ENCODE measurements at regions not wholly inside any gene's neighbourhood (a gene's known extent, or its start where the extent isn't known, plus 50 kb on each side); places are given as distances from the start of the nearest gene placed in this dataset.
"Not testable (repeated sequence)": the region's sequence is repeated elsewhere in the genome, so short reads cannot be mapped to it uniquely, and the experiment has no call there.

- ATAC-seq (ENCODE audit: low read depth) (no peak), DNase-seq (ENCODE audit: low spot score) (no peak)
- Histone ChIP-seq H3K36me3 (ENCODE audit: low read depth) (no peaks in the 10 kb centered on the region), H3K4me3 (ENCODE audit: severe bottlenecking) (no peak overlapping the region), H3K4me1 (ENCODE audit: insufficient read depth, poor library complexity, severe bottlenecking) (peaks cover 16% of the 10 kb centered on the region), H3K27ac (ENCODE audit: poor library complexity, severe bottlenecking) (no peak overlapping the region), H3K27me3 (ENCODE audit: insufficient read depth, poor library complexity, severe bottlenecking) (no peaks in the 10 kb centered on the region), H3K9me3 (ENCODE audit: severe bottlenecking) (no peaks in the 10 kb centered on the region)
- TF ChIP-seq CTCF (IDR thresholded peaks at IDR 0.05; ENCODE audit: poor library complexity, severe bottlenecking): no peak
These were observed 400.7 kb upstream of the FAT1 start for GRCh38 chr4:187124331-187124730.

- no peak overlapping the region for H3K27ac ChIP-seq (ENCODE audit: poor library complexity, severe bottlenecking)
- DNase-seq (ENCODE audit: low spot score): no peak
- TF ChIP-seq CTCF (IDR thresholded peaks at IDR 0.05; ENCODE audit: poor library complexity, severe bottlenecking): no peak
- H3K4me3 ChIP-seq (ENCODE audit: severe bottlenecking): no peak overlapping the region
- no peaks in the 10 kb centered on the region for H3K27me3 ChIP-seq (ENCODE audit: insufficient read depth, poor library complexity, severe bottlenecking)
- no peaks in the 10 kb centered on the region for H3K36me3 ChIP-seq (ENCODE audit: low read depth)
- no peaks in the 10 kb centered on the region for H3K9me3 ChIP-seq (ENCODE audit: severe bottlenecking)
- ATAC-seq (ENCODE audit: low read depth): no peak
- peaks cover 20% of the 10 kb centered on the region for H3K4me1 ChIP-seq (ENCODE audit: insufficient read depth, poor library complexity, severe bottlenecking)
These were observed 401.4 kb upstream of the FAT1 start for GRCh38 chr4:187125062-187125461.

- H3K27me3 ChIP-seq (ENCODE audit: insufficient read depth, poor library complexity, severe bottlenecking): no peaks in the 10 kb centered on the region
- H3K27ac ChIP-seq (ENCODE audit: poor library complexity, severe bottlenecking): peak overlapping the region; percentile 98
- H3K4me3 ChIP-seq (ENCODE audit: severe bottlenecking): no peak overlapping the region
- TF ChIP-seq CTCF (IDR thresholded peaks at IDR 0.05; ENCODE audit: poor library complexity, severe bottlenecking): no peak
- ATAC-seq (ENCODE audit: low read depth) (no peak), DNase-seq (ENCODE audit: low spot score) (no peak)
- peaks cover 20% of the 10 kb centered on the region for H3K4me1 ChIP-seq (ENCODE audit: insufficient read depth, poor library complexity, severe bottlenecking)
- no peaks in the 10 kb centered on the region for H3K9me3 ChIP-seq (ENCODE audit: severe bottlenecking)
- H3K36me3 ChIP-seq (ENCODE audit: low read depth): no peaks in the 10 kb centered on the region
These were observed 403.8 kb upstream of the FAT1 start for GRCh38 chr4:187127456-187127855.

- peak; percentile 93 for ATAC-seq (ENCODE audit: low read depth)
- no peaks in the 10 kb centered on the region for H3K27me3 ChIP-seq (ENCODE audit: insufficient read depth, poor library complexity, severe bottlenecking)
- H3K4me3 ChIP-seq (ENCODE audit: severe bottlenecking): no peak overlapping the region
- no peak for TF ChIP-seq CTCF (IDR thresholded peaks at IDR 0.05; ENCODE audit: poor library complexity, severe bottlenecking)
- peak overlapping the region; percentile 98 for H3K27ac ChIP-seq (ENCODE audit: poor library complexity, severe bottlenecking)
- no peaks in the 10 kb centered on the region for H3K36me3 ChIP-seq (ENCODE audit: low read depth)
- peaks cover 20% of the 10 kb centered on the region for H3K4me1 ChIP-seq (ENCODE audit: insufficient read depth, poor library complexity, severe bottlenecking)
- no peaks in the 10 kb centered on the region for H3K9me3 ChIP-seq (ENCODE audit: severe bottlenecking)
- peak; percentile 72 for DNase-seq (ENCODE audit: low spot score)
These were observed 404.6 kb upstream of the FAT1 start for GRCh38 chr4:187128222-187128621.

- Histone ChIP-seq H3K27me3 (ENCODE audit: insufficient read depth, poor library complexity, severe bottlenecking) (no peaks in the 10 kb centered on the region), H3K36me3 (ENCODE audit: low read depth) (no peaks in the 10 kb centered on the region), H3K4me3 (ENCODE audit: severe bottlenecking) (no peak overlapping the region), H3K4me1 (ENCODE audit: insufficient read depth, poor library complexity, severe bottlenecking) (peaks cover 20% of the 10 kb centered on the region), H3K27ac (ENCODE audit: poor library complexity, severe bottlenecking) (peak overlapping the region; percentile 98), H3K9me3 (ENCODE audit: severe bottlenecking) (no peaks in the 10 kb centered on the region)
- no peak for DNase-seq (ENCODE audit: low spot score)
- ATAC-seq (ENCODE audit: low read depth): peak; percentile 84
- TF ChIP-seq CTCF (IDR thresholded peaks at IDR 0.05; ENCODE audit: poor library complexity, severe bottlenecking): no peak
These were observed 405.3 kb upstream of the FAT1 start for GRCh38 chr4:187128976-187129375.

GRCh38 chr4:187131826-187132225 lies 408.2 kb upstream of the FAT1 start:
- not testable (repeated sequence) for DNase-seq (ENCODE audit: low spot score); H3K36me3 ChIP-seq (ENCODE audit: low read depth); H3K27ac ChIP-seq (ENCODE audit: poor library complexity, severe bottlenecking); H3K27me3 ChIP-seq (ENCODE audit: insufficient read depth, poor library complexity, severe bottlenecking); H3K9me3 ChIP-seq (ENCODE audit: severe bottlenecking); ATAC-seq (ENCODE audit: low read depth); H3K4me3 ChIP-seq (ENCODE audit: severe bottlenecking)
- peaks cover 20% of the 10 kb centered on the region for H3K4me1 ChIP-seq (ENCODE audit: insufficient read depth, poor library complexity, severe bottlenecking)

Data from RWPE2 (cell line).